DOHH2 (cell line): ENCODE measurements at regions not wholly inside any gene's neighbourhood (a gene's known extent, or its start where the extent isn't known, plus 50 kb on each side); places are given as distances from the start of the nearest gene placed in this dataset.

Experiments
- H3F3A ChIP-seq: fragments of 200-600 bp; sonication (generic), shearing (Covaris generic); 2 replicates; pipeline ENCODE4 v1.6.0; 2016; ENCODE audit warnings: antibody characterized with exemption, mild to moderate bottlenecking; ENCODE audit not compliant: control insufficient read depth, insufficient read depth
- H3K27ac ChIP-seq: fragments of 200-600 bp; sonication (generic); 2 replicates; pipeline ENCODE4 v1.5.1; 2014; ENCODE audit warnings: low read depth, mild to moderate bottlenecking, low read length, moderate library complexity
- H3K27me3 ChIP-seq: fragments of 200-600 bp; sonication (generic); 2 replicates; pipeline ENCODE4 v1.6.1; 2014; ENCODE audit warnings: mild to moderate bottlenecking, low read length, mixed read lengths; ENCODE audit not compliant: control insufficient read depth
- H3K36me3 ChIP-seq: fragments of 200-600 bp; sonication (generic); 2 replicates; pipeline ENCODE4 v1.6.1; 2014; ENCODE audit warnings: mild to moderate bottlenecking, low read length, moderate library complexity, mixed read lengths; ENCODE audit not compliant: control insufficient read depth
- H3K4me1 ChIP-seq: fragments of 200-600 bp; sonication (generic); 2 replicates; pipeline ENCODE4 v1.6.1; 2014; ENCODE audit warnings: mild to moderate bottlenecking, low read length, mixed read lengths; ENCODE audit not compliant: control insufficient read depth
- H3K4me2 ChIP-seq: fragments of 200-600 bp; sonication (generic); 2 replicates; pipeline ENCODE4 v1.6.0; 2014; ENCODE audit warnings: mild to moderate bottlenecking, low read length, moderate library complexity
- H3K4me3 ChIP-seq: fragments of 200-600 bp; sonication (generic); 2 replicates; pipeline ENCODE4 v1.5.1; 2014; ENCODE audit warnings: mild to moderate bottlenecking, low read length, mixed read lengths
- H3K79me2 ChIP-seq: fragments of 200-600 bp; sonication (generic); 2 replicates; pipeline ENCODE4 v1.6.1; 2014; ENCODE audit warnings: mild to moderate bottlenecking, low read length, mixed read lengths; ENCODE audit not compliant: control insufficient read depth
- H3K9me2 ChIP-seq: fragments of 200-600 bp; sonication (generic); replicated peaks from 2 replicates; pipeline ENCODE4 v1.6.1; 2014; ENCODE audit warnings: mild to moderate bottlenecking, low read length, mixed read lengths; ENCODE audit not compliant: control insufficient read depth
- H3K9me3 ChIP-seq: fragments of 200-600 bp; sonication (generic); 2 replicates; pipeline ENCODE4 v1.6.1; 2014; ENCODE audit warnings: antibody characterized with exemption, low read length, mixed read lengths; ENCODE audit not compliant: control insufficient read depth, insufficient read depth
- H4K20me1 ChIP-seq: fragments of 200-600 bp; sonication (generic); 2 replicates; pipeline ENCODE4 v1.6.0; 2014; ENCODE audit warnings: low read depth, mild to moderate bottlenecking, antibody characterized with exemption, low read length, moderate library complexity; ENCODE audit not compliant: control insufficient read depth, insufficient read depth
- CTCF ChIP-seq: fragments of 200-600 bp; sonication (generic); IDR thresholded peaks from one replicate; pipeline ENCODE4 v1.5.1; 2014; ENCODE audit warnings: antibody characterized with exemption, mild to moderate bottlenecking, low read depth, low read length; ENCODE audit not compliant: poor library complexity, severe bottlenecking
- EZH2phosphoT487 ChIP-seq: fragments of 200-600 bp; sonication (generic); IDR thresholded peaks from 2 replicates; pipeline ENCODE4 v1.6.1; 2017; ENCODE audit warnings: borderline replicate concordance, mild to moderate bottlenecking, antibody characterized with exemption, low read length, moderate library complexity, mixed read lengths

- no peaks in the 10 kb centered on the region for H4K20me1 ChIP-seq
- no peaks in the 10 kb centered on the region for H3K27me3 ChIP-seq
- H3K4me2 ChIP-seq, result no peak overlapping the region
- H3F3A ChIP-seq, result no peaks in the 10 kb centered on the region
- no peaks in the 10 kb centered on the region for H3K9me3 ChIP-seq
- no peak for TF ChIP-seq EZH2phosphoT487
- TF ChIP-seq CTCF, result no peak
- H3K36me3 ChIP-seq, result no peaks in the 10 kb centered on the region
- H3K4me3 ChIP-seq, result no peak overlapping the region
- H3K4me1 ChIP-seq, result no peaks in the 10 kb centered on the region
- H3K27ac ChIP-seq, result no peak overlapping the region
- no peaks in the 10 kb centered on the region for H3K9me2 ChIP-seq
- H3K79me2 ChIP-seq, result no peaks in the 10 kb centered on the region
These were observed 239.4 kb upstream of the STK26 start for GRCh38 chrX:131783555-131784308.

- no peaks in the 10 kb centered on the region for H3K36me3 ChIP-seq
- H3K27ac ChIP-seq, result no peak overlapping the region
These were observed 233.4 kb upstream of the STK26 start for GRCh38 chrX:131789664-131790063.

GRCh38 chrX:131791608-131792355, 231.3 kb upstream of the STK26 start:
- TF ChIP-seq EZH2phosphoT487 (no peak), CTCF (no peak)
- H3K9me3 ChIP-seq, result no peaks in the 10 kb centered on the region
- H3K9me2 ChIP-seq, result no peaks in the 10 kb centered on the region
- H3K27me3 ChIP-seq, result no peaks in the 10 kb centered on the region
- no peaks in the 10 kb centered on the region for H3K79me2 ChIP-seq
- no peaks in the 10 kb centered on the region for H3K4me1 ChIP-seq
- no peaks in the 10 kb centered on the region for H3F3A ChIP-seq
- no peak overlapping the region for H3K4me2 ChIP-seq
- no peaks in the 10 kb centered on the region for H3K36me3 ChIP-seq
- H3K27ac ChIP-seq, result no peak overlapping the region
- H3K4me3 ChIP-seq, result no peak overlapping the region
- no peaks in the 10 kb centered on the region for H4K20me1 ChIP-seq

More at GRCh38 chrX:131789664-131790063, 233.4 kb upstream of the STK26 start:
- Histone ChIP-seq H4K20me1 (no peaks in the 10 kb centered on the region), H3K27me3 (no peaks in the 10 kb centered on the region), H3K9me3 (no peaks in the 10 kb centered on the region), H3K4me2 (no peak overlapping the region), H3K9me2 (no peaks in the 10 kb centered on the region), H3K4me3 (no peak overlapping the region), H3K79me2 (no peaks in the 10 kb centered on the region), H3K4me1 (no peaks in the 10 kb centered on the region), H3F3A (no peaks in the 10 kb centered on the region)
- TF ChIP-seq EZH2phosphoT487 (no peak), CTCF (no peak)
